ENCODE measurements at regions not wholly inside any gene's neighbourhood (a gene's known extent, or its start where the extent isn't known, plus 50 kb on each side); places are given as distances from the start of the nearest gene placed in this dataset.
"Not testable (repeated sequence)": the region's sequence is repeated elsewhere in the genome, so short reads cannot be mapped to it uniquely, and the experiment has no call there.

DNA sequence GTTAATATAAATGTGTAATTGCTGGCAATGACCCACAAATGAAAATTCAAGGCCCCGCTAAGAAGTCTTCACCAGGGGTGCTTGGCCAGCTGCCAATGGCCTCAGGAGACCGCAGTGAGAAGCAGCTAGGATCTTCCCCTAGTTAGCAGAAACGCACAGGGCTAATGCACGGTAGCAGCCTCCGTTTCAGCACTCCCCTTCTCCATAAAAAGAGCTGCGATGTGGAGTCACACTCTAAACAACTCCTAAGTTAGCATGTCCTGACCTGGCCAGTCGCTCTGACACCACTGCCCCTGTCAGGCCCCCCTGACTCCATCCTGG is 139.0 kb downstream of the SEPTIN14 start (continued):
- no peak for TF ChIP-seq ZSCAN16 (tag by site-specific recombination; IDR thresholded peaks at IDR 0.05)
- no peak for TF ChIP-seq SCRT2 (tag by site-specific recombination; IDR thresholded peaks at IDR 0.05)
- TF ChIP-seq, protein P1, sequence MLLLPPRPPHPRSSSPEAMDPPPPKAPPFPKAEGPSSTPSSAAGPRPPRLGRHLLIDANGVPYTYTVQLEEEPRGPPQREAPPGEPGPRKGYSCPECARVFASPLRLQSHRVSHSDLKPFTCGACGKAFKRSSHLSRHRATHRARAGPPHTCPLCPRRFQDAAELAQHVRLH (tag by site-specific recombination; IDR thresholded peaks at IDR 0.05), result no peak
- TF ChIP-seq ZNF2 (tag by site-specific recombination; IDR thresholded peaks at IDR 0.05), result no peak
- no peak for TF ChIP-seq ZNF324 (tag by site-specific recombination; IDR thresholded peaks at IDR 0.05)
- no peak for TF ChIP-seq ZNF354C (tag by site-specific recombination; IDR thresholded peaks at IDR 0.05; ENCODE audit: borderline replicate concordance, low read depth)
- no peak for TF ChIP-seq HOXA7 (CRISPR knock-in tag; IDR thresholded peaks at IDR 0.05; ENCODE audit: borderline replicate concordance)
- TF ChIP-seq ZNF76 (tag by site-specific recombination; IDR thresholded peaks at IDR 0.05; ENCODE audit: borderline replicate concordance, low read depth), result no peak
- no peak for TF ChIP-seq ZNF274 (IDR thresholded peaks at IDR 0.05; ENCODE audit: low read length)
- TF ChIP-seq ZNF274 (tag by site-specific recombination; IDR thresholded peaks at IDR 0.05; ENCODE audit: borderline replicate concordance), result no peak
- no peak for TF ChIP-seq ZNF514 (tag by site-specific recombination; IDR thresholded peaks at IDR 0.05)

DNA sequence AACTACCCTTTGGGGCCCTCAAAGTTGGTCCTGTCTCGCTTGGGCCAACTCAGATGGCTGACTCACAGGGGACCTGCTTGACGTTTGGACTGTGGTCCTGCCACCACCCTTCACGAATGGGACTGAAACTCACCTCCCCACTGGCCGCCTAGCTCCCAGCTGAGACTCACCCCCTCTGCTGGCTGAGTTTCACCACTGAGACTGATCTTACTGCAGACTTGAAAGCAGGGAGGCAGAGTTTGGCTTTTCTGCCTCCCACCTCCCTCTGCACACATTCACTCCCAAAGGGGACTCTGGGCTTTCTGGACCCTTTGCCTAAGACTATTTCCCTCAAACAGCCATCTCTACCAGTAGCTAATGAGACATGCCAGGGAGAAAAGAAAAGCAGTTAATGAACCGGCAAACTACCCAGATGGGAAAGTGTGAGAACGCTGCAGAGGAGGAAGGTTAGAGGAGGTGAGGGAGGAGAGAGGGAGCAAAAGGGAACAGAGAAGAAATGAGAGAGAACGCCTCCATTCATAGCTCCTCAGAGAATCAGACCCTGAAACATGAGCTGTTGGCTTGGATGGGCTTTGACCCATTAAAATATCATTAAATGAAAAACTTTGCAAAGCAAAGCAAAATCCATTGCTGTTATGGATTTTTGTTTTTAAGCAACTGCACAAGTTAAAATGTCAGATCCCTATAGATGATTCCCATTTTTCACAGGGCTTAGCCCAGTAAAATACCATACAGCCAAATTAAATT is 139.5 kb downstream of the SEPTIN14 start:
- POLR2A ChIA-PET; H3K27ac ChIP-seq (ENCODE audit: extremely low read depth, low read depth, low read length); H3K36me3 ChIP-seq (ENCODE audit: control insufficient read depth in 2 of 2, insufficient read depth in 1 of 2, low read length in 2 of 2); H3K4me1 ChIP-seq (ENCODE audit: control insufficient read depth, insufficient read depth, low read length); H3K4me3 ChIP-seq (ENCODE audit: low read depth, low read length); H3K9me3 ChIP-seq (ENCODE audit: control insufficient read depth, insufficient read depth, low read depth, low read length): not testable (repeated sequence)
- CTCF ChIA-PET, result interaction anchor here (0.6 to 1.5 kb wide), 3 partner anchors 81 to 484 kb away, joined by 3 read pairs; no protein-coding TSS in a partner anchor
- peak; percentile 78 for TF ChIP-seq ZNF341 (tag by site-specific recombination; IDR thresholded peaks at IDR 0.05; ENCODE audit: low read depth)

DNA sequence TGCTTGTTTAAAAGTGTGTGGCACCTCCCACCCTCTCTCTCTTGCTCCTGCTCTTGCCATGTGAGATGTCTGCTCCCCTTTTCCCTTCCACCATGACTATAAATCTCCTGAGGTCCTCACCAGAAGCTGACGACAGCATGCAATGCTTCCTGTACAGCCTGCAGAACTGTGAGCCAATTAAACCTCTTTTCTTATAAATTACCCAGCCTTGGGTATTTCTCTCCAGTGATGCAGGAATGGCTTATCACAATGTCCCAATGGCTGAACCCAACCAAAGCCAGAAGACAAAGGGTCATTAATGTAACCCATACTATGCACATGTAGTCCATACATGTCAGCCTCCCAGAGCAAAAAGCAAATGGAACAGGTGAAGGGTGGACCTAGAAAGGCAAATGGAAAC is 141.5 kb downstream of the SEPTIN14 start:
- H3K4me3 ChIP-seq (ENCODE audit: low read depth, low read length); H3K9me3 ChIP-seq (ENCODE audit: control insufficient read depth, insufficient read depth, low read depth, low read length); H3K27ac ChIP-seq (ENCODE audit: extremely low read depth, low read depth, low read length); H3K4me1 ChIP-seq (ENCODE audit: control insufficient read depth, insufficient read depth, low read length); POLR2A ChIA-PET; H3K36me3 ChIP-seq (ENCODE audit: control insufficient read depth in 2 of 2, insufficient read depth in 1 of 2, low read length in 2 of 2); CTCF ChIA-PET: not testable (repeated sequence)

DNA sequence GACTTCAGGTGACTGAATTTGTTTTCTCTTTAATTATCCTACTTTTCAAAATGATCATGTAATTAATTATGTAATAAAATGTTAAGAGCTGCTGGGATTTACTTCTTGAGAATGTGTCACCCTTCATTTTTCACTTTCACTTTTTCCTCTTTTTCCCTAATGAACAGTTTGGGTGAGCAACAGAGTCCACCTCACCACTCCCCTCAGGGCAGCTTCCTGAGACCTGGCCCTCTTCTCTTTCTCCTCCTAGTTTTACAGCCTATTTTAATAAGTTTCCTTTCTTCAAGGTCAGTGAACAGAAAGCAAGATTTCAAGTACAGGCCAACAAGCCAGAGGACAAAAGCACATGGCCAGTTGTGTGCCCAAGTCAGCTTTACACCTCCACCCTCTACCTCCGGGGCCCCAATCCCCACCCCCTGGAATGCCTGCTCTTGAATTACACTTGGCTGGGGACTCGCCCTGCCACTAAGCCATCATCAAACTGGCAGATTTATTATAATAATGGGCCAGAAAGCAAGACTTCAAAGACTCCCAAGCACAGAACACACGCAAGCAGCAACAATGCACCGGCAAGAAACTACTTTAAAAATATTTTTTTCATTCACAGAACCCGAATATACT is 143.1 kb upstream of the VOPP1 start:
- CTCF ChIA-PET; POLR2A ChIA-PET; H3K36me3 ChIP-seq (ENCODE audit: control insufficient read depth in 2 of 2, insufficient read depth in 1 of 2, low read length in 2 of 2); H3K9me3 ChIP-seq (ENCODE audit: control insufficient read depth, insufficient read depth, low read depth, low read length); H3K4me1 ChIP-seq (ENCODE audit: control insufficient read depth, insufficient read depth, low read length); H3K27ac ChIP-seq (ENCODE audit: extremely low read depth, low read depth, low read length); H3K4me3 ChIP-seq (ENCODE audit: low read depth, low read length): not testable (repeated sequence)

DNA sequence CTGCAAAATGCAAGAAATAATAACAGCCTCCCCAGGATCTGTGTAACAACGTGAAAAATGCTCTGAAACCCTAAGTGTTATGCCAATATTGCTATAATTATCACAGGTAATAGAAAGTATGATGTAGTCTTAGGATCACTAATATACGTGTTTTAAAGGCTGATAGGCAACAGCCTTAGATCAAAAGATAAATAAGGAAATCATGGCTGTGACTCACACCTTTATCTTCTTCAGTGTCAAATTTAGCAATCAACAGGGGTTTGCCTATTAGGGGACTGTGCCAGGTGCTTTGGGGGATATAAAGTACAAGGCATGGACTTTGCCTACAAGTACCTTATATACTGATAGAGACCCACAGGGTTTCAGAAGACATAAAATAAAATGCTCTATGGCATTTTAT is 142.1 kb upstream of the VOPP1 start:
- POLR2A ChIA-PET; H3K36me3 ChIP-seq (ENCODE audit: control insufficient read depth in 2 of 2, insufficient read depth in 1 of 2, low read length in 2 of 2); CTCF ChIA-PET; H3K4me3 ChIP-seq (ENCODE audit: low read depth, low read length); H3K27ac ChIP-seq (ENCODE audit: extremely low read depth, low read depth, low read length); H3K4me1 ChIP-seq (ENCODE audit: control insufficient read depth, insufficient read depth, low read length); H3K9me3 ChIP-seq (ENCODE audit: control insufficient read depth, insufficient read depth, low read depth, low read length): not testable (repeated sequence)

DNA sequence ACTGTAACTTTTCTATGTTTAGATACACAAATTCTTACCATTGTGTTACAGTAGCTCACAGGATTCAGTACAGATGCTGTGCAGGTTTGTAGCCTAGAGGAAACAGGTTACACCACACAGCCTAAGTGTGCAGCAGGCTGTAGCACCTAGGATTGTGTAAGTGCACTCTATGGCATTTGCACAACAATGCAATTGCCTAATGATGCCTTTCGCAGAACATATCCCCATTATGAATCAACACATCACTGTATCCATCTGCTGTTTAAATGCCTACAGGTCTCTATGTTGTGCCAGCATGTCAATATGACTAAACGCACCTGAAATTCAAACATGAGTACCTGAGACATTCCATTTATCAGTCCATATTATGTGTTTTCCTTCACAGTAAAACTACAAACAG is 138.0 kb upstream of the VOPP1 start:
- H3K27ac ChIP-seq (ENCODE audit: extremely low read depth, low read depth, low read length); POLR2A ChIA-PET: not testable (repeated sequence)

DNA sequence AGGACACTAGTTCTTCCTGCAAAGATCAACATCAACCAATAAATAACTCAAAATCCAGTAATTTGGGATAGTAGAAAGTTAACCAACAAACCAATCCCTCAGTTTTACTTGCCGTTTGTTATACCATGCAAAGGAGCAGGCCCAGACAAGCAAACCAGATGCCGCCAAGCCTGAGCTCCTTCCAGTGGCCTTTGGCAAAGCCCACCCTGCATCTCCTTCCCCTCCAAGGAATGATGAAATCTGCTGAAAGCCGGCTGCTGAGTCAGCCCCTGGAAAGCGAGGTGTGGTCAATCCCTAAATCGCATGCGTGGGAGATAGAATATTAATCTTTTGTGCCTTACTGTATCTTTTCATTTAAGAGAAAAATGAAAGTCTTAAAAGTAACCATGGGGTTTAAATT is 135.7 kb upstream of the VOPP1 start:
- CTCF ChIA-PET; H3K4me1 ChIP-seq (ENCODE audit: control insufficient read depth, insufficient read depth, low read length); H3K9me3 ChIP-seq (ENCODE audit: control insufficient read depth, insufficient read depth, low read depth, low read length); H3K4me3 ChIP-seq (ENCODE audit: low read depth, low read length); H3K27ac ChIP-seq (ENCODE audit: extremely low read depth, low read depth, low read length); H3K36me3 ChIP-seq (ENCODE audit: control insufficient read depth in 2 of 2, insufficient read depth in 1 of 2, low read length in 2 of 2); POLR2A ChIA-PET: not testable (repeated sequence)

More for the DNA sequence above, 138.0 kb upstream of the VOPP1 start:
- H3K4me3 ChIP-seq (ENCODE audit: low read depth, low read length); CTCF ChIA-PET; H3K9me3 ChIP-seq (ENCODE audit: control insufficient read depth, insufficient read depth, low read depth, low read length); H3K36me3 ChIP-seq (ENCODE audit: control insufficient read depth in 2 of 2, insufficient read depth in 1 of 2, low read length in 2 of 2); H3K4me1 ChIP-seq (ENCODE audit: control insufficient read depth, insufficient read depth, low read length): not testable (repeated sequence)

DNA sequence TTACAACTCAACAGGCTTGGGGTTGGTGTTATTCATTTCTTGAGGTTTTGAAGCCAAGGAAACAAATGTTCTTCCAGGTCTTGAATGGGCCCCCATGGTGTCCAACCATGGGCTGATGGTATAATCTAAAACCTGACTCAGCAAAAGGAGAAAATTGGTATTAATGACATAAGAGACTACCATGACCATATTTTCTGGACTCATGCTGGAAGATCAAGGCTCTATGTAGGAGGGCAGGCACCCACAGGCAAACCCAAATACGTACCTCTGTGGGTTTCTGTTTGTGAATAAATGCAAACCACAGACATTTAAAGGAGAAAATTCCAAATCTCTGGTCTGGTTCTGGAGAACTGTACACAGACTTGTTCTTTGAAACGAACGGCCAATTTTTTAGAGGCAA is 135.1 kb upstream of the VOPP1 start:
- POLR2A ChIA-PET, result not testable (repeated sequence)

DNA sequence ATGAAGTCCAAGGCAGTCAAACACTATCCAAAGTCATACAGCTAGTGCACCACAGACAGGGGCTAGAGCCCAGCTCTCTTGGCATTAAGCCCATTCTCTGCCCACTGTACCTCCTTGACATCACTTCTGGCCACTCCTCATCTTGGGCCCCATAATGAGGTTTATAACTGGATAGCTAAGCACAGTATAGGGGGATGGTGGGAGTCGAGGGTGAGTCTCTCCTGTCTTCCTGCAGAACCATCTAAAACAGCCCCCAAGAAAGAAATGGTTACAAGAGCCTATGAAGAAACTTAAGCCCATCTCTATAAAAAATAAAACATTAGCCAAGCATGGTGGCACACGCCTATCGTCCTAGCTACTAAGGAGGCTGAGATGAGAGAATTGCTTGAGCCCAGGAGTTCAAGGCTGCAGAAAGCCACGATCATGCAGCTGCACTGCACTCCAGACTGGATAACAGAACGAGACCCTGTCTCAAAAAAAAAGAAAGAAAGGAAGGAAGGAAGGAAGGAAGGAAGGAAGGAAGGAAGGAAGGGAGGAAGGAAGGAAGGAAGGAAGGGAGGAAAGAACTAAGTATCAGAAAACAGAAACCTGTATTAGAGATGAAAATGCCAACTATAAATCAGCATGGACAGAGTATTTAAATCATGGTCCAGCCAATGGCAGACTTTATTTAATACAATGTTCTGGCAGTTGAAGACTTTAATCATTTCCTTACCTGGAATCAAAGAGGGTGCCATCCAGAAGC is 134.3 kb upstream of the VOPP1 start:
- POLR2A ChIA-PET; CTCF ChIA-PET; H3K36me3 ChIP-seq (ENCODE audit: control insufficient read depth in 2 of 2, insufficient read depth in 1 of 2, low read length in 2 of 2): not testable (repeated sequence)

More for the DNA sequence above, 135.1 kb upstream of the VOPP1 start:
- H3K4me1 ChIP-seq (ENCODE audit: control insufficient read depth, insufficient read depth, low read length); H3K36me3 ChIP-seq (ENCODE audit: control insufficient read depth in 2 of 2, insufficient read depth in 1 of 2, low read length in 2 of 2); CTCF ChIA-PET; H3K27ac ChIP-seq (ENCODE audit: extremely low read depth, low read depth, low read length); H3K9me3 ChIP-seq (ENCODE audit: control insufficient read depth, insufficient read depth, low read depth, low read length); H3K4me3 ChIP-seq (ENCODE audit: low read depth, low read length): not testable (repeated sequence)

More for the DNA sequence above, 134.3 kb upstream of the VOPP1 start:
- not testable (repeated sequence) for H3K9me3 ChIP-seq (ENCODE audit: control insufficient read depth, insufficient read depth, low read depth, low read length); H3K4me1 ChIP-seq (ENCODE audit: control insufficient read depth, insufficient read depth, low read length); H3K4me3 ChIP-seq (ENCODE audit: low read depth, low read length); H3K27ac ChIP-seq (ENCODE audit: extremely low read depth, low read depth, low read length)
